Memory B cell (primary cell): ENCODE measurements at regions not wholly inside any gene's neighbourhood (a gene's known extent, or its start where the extent isn't known, plus 50 kb on each side); places are given as distances from the start of the nearest gene placed in this dataset.
A peak's percentile ranks its signal among the peaks of the same experiment; 100 is the strongest.

ENCODE experiments used
- ATAC-seq: fragments of 150-1000 bp; cut with Tn5 transposase; 2 replicates; pipeline ENCODE4 v1.10.0; 2021; ENCODE audit warnings: low read depth, mild to moderate bottlenecking, moderate library complexity
- DNase-seq, 2 donors: peaks; one replicate each; pipeline ENCODE4 v3.0.0; 2022; ENCODE audit warnings: low spot score in 2 of 2
- H3K27ac Mint-ChIP-seq: one replicate; pipeline ENCODE4 v1.8.0; 2022; ENCODE audit warnings: mild to moderate bottlenecking, moderate library complexity, mixed read lengths
- H3K27me3 Mint-ChIP-seq: one replicate; pipeline ENCODE4 v1.8.0; 2022; ENCODE audit warnings: mixed read lengths
- H3K36me3 Mint-ChIP-seq: one replicate; pipeline ENCODE4 v1.8.0; 2022; ENCODE audit warnings: mild to moderate bottlenecking, mixed read lengths
- H3K4me1 Mint-ChIP-seq: one replicate; pipeline ENCODE4 v1.8.0; 2022; ENCODE audit warnings: mixed read lengths
- H3K4me3 Mint-ChIP-seq: one replicate; pipeline ENCODE4 v1.8.0; 2022; ENCODE audit warnings: mild to moderate bottlenecking, moderate library complexity, mixed read lengths
- H3K9me3 Mint-ChIP-seq: one replicate; pipeline ENCODE4 v1.8.0; 2022; ENCODE audit warnings: mixed read lengths

- H3K36me3 Mint-ChIP-seq = no peaks in the 10 kb centered on the region
- H3K9me3 Mint-ChIP-seq = peaks cover 8% of the 10 kb centered on the region
- no peaks in the 10 kb centered on the region for H3K27me3 Mint-ChIP-seq
- ATAC-seq (no peak), DNase-seq (no peak)
- H3K4me3 Mint-ChIP-seq = no peak overlapping the region
- H3K27ac Mint-ChIP-seq = no peak overlapping the region
- H3K4me1 Mint-ChIP-seq = no peaks in the 10 kb centered on the region
These were observed 331.5 kb upstream of the GRIN3A start for GRCh38 chr9:102069969-102070368.

GRCh38 chr9:102054811-102055210 lies 316.4 kb upstream of the GRIN3A start:
- no peaks in the 10 kb centered on the region for H3K27me3 Mint-ChIP-seq
- DNase-seq (no peak), ATAC-seq (no peak)
- H3K36me3 Mint-ChIP-seq = no peaks in the 10 kb centered on the region
- no peaks in the 10 kb centered on the region for H3K4me1 Mint-ChIP-seq
- H3K27ac Mint-ChIP-seq = no peak overlapping the region
- no peaks in the 10 kb centered on the region for H3K9me3 Mint-ChIP-seq
- H3K4me3 Mint-ChIP-seq = no peak overlapping the region

- Mint-ChIP-seq H3K9me3 (peaks cover 5% of the 10 kb centered on the region), H3K4me1 (no peaks in the 10 kb centered on the region), H3K27ac (no peak overlapping the region), H3K4me3 (no peak overlapping the region), H3K36me3 (no peaks in the 10 kb centered on the region), H3K27me3 (no peaks in the 10 kb centered on the region)
- no peak for DNase-seq
- no peak for ATAC-seq
These were observed 311.3 kb upstream of the GRIN3A start for GRCh38 chr9:102049586-102050246.

GRCh38 chr9:102047549-102047948 lies 309.1 kb upstream of the GRIN3A start:
- H3K27ac Mint-ChIP-seq = no peak overlapping the region
- no peaks in the 10 kb centered on the region for H3K36me3 Mint-ChIP-seq
- H3K9me3 Mint-ChIP-seq = peaks cover 5% of the 10 kb centered on the region
- H3K27me3 Mint-ChIP-seq = no peaks in the 10 kb centered on the region
- no peak for DNase-seq
- H3K4me3 Mint-ChIP-seq = no peak overlapping the region
- H3K4me1 Mint-ChIP-seq = no peaks in the 10 kb centered on the region
- no peak for ATAC-seq

GRCh38 chr9:102044133-102044532 lies 305.7 kb upstream of the GRIN3A start:
- H3K4me3 Mint-ChIP-seq = no peak overlapping the region
- peaks cover 5% of the 10 kb centered on the region for H3K9me3 Mint-ChIP-seq
- H3K36me3 Mint-ChIP-seq = no peaks in the 10 kb centered on the region
- H3K27me3 Mint-ChIP-seq = no peaks in the 10 kb centered on the region
- H3K27ac Mint-ChIP-seq = no peak overlapping the region
- DNase-seq (no peak), ATAC-seq (no peak)
- no peaks in the 10 kb centered on the region for H3K4me1 Mint-ChIP-seq

- Mint-ChIP-seq H3K9me3 (peaks cover 4% of the 10 kb centered on the region), H3K27ac (no peak overlapping the region), H3K4me3 (no peak overlapping the region), H3K4me1 (no peaks in the 10 kb centered on the region), H3K27me3 (no peaks in the 10 kb centered on the region), H3K36me3 (no peaks in the 10 kb centered on the region)
- no peak for DNase-seq
- ATAC-seq = no peak
These were observed 299.6 kb upstream of the GRIN3A start for GRCh38 chr9:102038006-102038405.

- H3K27ac Mint-ChIP-seq = no peak overlapping the region
- no peak overlapping the region for H3K4me3 Mint-ChIP-seq
- no peaks in the 10 kb centered on the region for H3K27me3 Mint-ChIP-seq
- H3K4me1 Mint-ChIP-seq = no peaks in the 10 kb centered on the region
- no peak for DNase-seq
- no peak for ATAC-seq
- H3K36me3 Mint-ChIP-seq = no peaks in the 10 kb centered on the region
- peaks cover 4% of the 10 kb centered on the region for H3K9me3 Mint-ChIP-seq
These were observed 297.5 kb upstream of the GRIN3A start for GRCh38 chr9:102035929-102036328.

- Mint-ChIP-seq H3K36me3 (no peaks in the 10 kb centered on the region), H3K9me3 (peaks cover 7% of the 10 kb centered on the region), H3K4me1 (no peaks in the 10 kb centered on the region), H3K4me3 (no peak overlapping the region), H3K27me3 (no peaks in the 10 kb centered on the region), H3K27ac (no peak overlapping the region)
- DNase-seq (no peak), ATAC-seq (no peak)
These were observed 294.2 kb upstream of the GRIN3A start for GRCh38 chr9:102032614-102033013.

- DNase-seq (no peak), ATAC-seq (no peak)
- no peak overlapping the region for H3K4me3 Mint-ChIP-seq
- no peaks in the 10 kb centered on the region for H3K4me1 Mint-ChIP-seq
- peaks cover 1% of the 10 kb centered on the region for H3K9me3 Mint-ChIP-seq
- no peaks in the 10 kb centered on the region for H3K27me3 Mint-ChIP-seq
- H3K27ac Mint-ChIP-seq = no peak overlapping the region
- no peaks in the 10 kb centered on the region for H3K36me3 Mint-ChIP-seq
These were observed 262.5 kb upstream of the GRIN3A start for GRCh38 chr9:102000956-102001355.

GRCh38 chr9:101999441-101999840 lies 261.0 kb upstream of the GRIN3A start:
- Mint-ChIP-seq H3K36me3 (no peaks in the 10 kb centered on the region), H3K9me3 (peaks cover 1% of the 10 kb centered on the region), H3K27ac (no peak overlapping the region), H3K4me1 (no peaks in the 10 kb centered on the region), H3K27me3 (no peaks in the 10 kb centered on the region), H3K4me3 (no peak overlapping the region)
- ATAC-seq (no peak), DNase-seq (no peak)

GRCh38 chr9:101995231-101995630 lies 256.8 kb upstream of the GRIN3A start:
- no peaks in the 10 kb centered on the region for H3K36me3 Mint-ChIP-seq
- no peaks in the 10 kb centered on the region for H3K27me3 Mint-ChIP-seq
- no peak overlapping the region for H3K27ac Mint-ChIP-seq
- DNase-seq = no peak
- H3K4me3 Mint-ChIP-seq = no peak overlapping the region
- no peaks in the 10 kb centered on the region for H3K4me1 Mint-ChIP-seq
- H3K9me3 Mint-ChIP-seq = no peaks in the 10 kb centered on the region
- no peak for ATAC-seq

GRCh38 chr9:101993771-101994170 lies 255.3 kb upstream of the GRIN3A start:
- no peak for ATAC-seq
- no peaks in the 10 kb centered on the region for H3K9me3 Mint-ChIP-seq
- H3K36me3 Mint-ChIP-seq = no peaks in the 10 kb centered on the region

GRCh38 chr9:101991926-101992325 lies 253.5 kb upstream of the GRIN3A start:
- Mint-ChIP-seq H3K27me3 (no peaks in the 10 kb centered on the region), H3K36me3 (no peaks in the 10 kb centered on the region), H3K27ac (no peak overlapping the region), H3K9me3 (no peaks in the 10 kb centered on the region), H3K4me1 (no peaks in the 10 kb centered on the region), H3K4me3 (no peak overlapping the region)
- DNase-seq (no peak), ATAC-seq (no peak)

More at GRCh38 chr9:101993771-101994170, 255.3 kb upstream of the GRIN3A start:
- Mint-ChIP-seq H3K27ac (no peak overlapping the region), H3K4me1 (no peaks in the 10 kb centered on the region), H3K27me3 (no peaks in the 10 kb centered on the region), H3K4me3 (no peak overlapping the region)
- DNase-seq = no peak

GRCh38 chr9:101977614-101978210 lies 239.3 kb upstream of the GRIN3A start:
- DNase-seq (no peak), ATAC-seq (no peak)
- no peak overlapping the region for H3K4me3 Mint-ChIP-seq
- no peaks in the 10 kb centered on the region for H3K36me3 Mint-ChIP-seq
- no peak overlapping the region for H3K27ac Mint-ChIP-seq
- no peaks in the 10 kb centered on the region for H3K27me3 Mint-ChIP-seq
- H3K4me1 Mint-ChIP-seq = no peaks in the 10 kb centered on the region
- H3K9me3 Mint-ChIP-seq = no peaks in the 10 kb centered on the region

- H3K36me3 Mint-ChIP-seq = no peaks in the 10 kb centered on the region
- H3K4me1 Mint-ChIP-seq = no peaks in the 10 kb centered on the region
- no peaks in the 10 kb centered on the region for H3K27me3 Mint-ChIP-seq
- no peak overlapping the region for H3K4me3 Mint-ChIP-seq
- ATAC-seq = no peak
- no peaks in the 10 kb centered on the region for H3K9me3 Mint-ChIP-seq
- H3K27ac Mint-ChIP-seq = peak overlapping the region; percentile 25
- no peak for DNase-seq
These were observed 232.2 kb upstream of the GRIN3A start for GRCh38 chr9:101970609-101971008.
